Erythroblast (primary cell): ENCODE measurements at regions not wholly inside any gene's neighbourhood (a gene's known extent, or its start where the extent isn't known, plus 50 kb on each side); places are given as distances from the start of the nearest gene placed in this dataset.

Experiments
- GATA1 ChIP-seq: IDR thresholded peaks from 2 replicates; pipeline ENCODE4 v1.6.1; 2011; ENCODE audit warnings: low read depth, mild to moderate bottlenecking, control low read depth, low read length, moderate library complexity
- POLR2A ChIP-seq: IDR thresholded peaks from 2 replicates; pipeline ENCODE4 v1.6.1; 2011; ENCODE audit warnings: mild to moderate bottlenecking, low read length

DNA sequence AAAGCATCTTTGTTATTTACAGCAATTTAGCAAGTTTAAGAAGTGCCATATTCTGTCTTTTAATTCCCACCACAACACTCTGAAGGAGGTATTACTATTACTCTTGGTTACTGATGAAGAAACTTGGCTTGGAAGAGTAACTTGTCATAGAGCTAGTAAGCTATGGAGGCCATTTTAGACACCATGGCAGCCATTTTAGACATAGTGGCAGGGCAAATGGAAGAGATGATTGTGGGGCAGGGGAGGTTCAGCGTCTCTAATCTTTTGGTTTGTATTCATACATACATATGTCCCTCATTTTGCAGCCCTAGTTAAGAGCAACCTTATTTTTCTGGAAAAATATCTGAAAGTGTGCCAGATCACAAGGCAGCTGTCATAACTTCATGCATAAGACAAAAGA lies 82.6 kb upstream of the SOX1 start:
- no peak for TF ChIP-seq POLR2A
- TF ChIP-seq GATA1, result no peak
